GM19467 (cell line): ENCODE measurements at regions not wholly inside any gene's neighbourhood (a gene's known extent, or its start where the extent isn't known, plus 50 kb on each side); places are given as distances from the start of the nearest gene placed in this dataset.

Experiments
- ATAC-seq: cut with Tn5 transposase; IDR thresholded peaks from one replicate; pipeline ENCODE4 v1.9.1; 2021; ENCODE audit warnings: mild to moderate bottlenecking, moderate library complexity; ENCODE audit not compliant: unreplicated experiment

GRCh38 chr14:58697930-58698642 is 60.3 kb downstream of the DACT1 start:
- no peak for ATAC-seq

GRCh38 chr14:58699681-58700205 is 62.0 kb downstream of the DACT1 start:
- ATAC-seq = no peak

GRCh38 chr14:58701156-58701555 is 63.4 kb downstream of the DACT1 start:
- no peak for ATAC-seq

GRCh38 chr14:58701604-58702003 is 63.8 kb downstream of the DACT1 start:
- no peak for ATAC-seq

- ATAC-seq = no peak
Measured at GRCh38 chr14:58702441-58703160, 64.8 kb downstream of the DACT1 start.

- no peak for ATAC-seq
Measured at GRCh38 chr14:58703161-58703506, 65.4 kb downstream of the DACT1 start.

GRCh38 chr14:58705066-58705465 is 67.3 kb downstream of the DACT1 start:
- no peak for ATAC-seq

GRCh38 chr14:58707949-58708348 is 70.2 kb downstream of the DACT1 start:
- no peak for ATAC-seq

- no peak for ATAC-seq
Measured at GRCh38 chr14:58709949-58710348, 72.2 kb downstream of the DACT1 start.

GRCh38 chr14:58711382-58711781 is 73.6 kb downstream of the DACT1 start:
- ATAC-seq = no peak

- no peak for ATAC-seq
Measured at GRCh38 chr14:58712357-58712756, 74.6 kb downstream of the DACT1 start.

GRCh38 chr14:58713677-58714076 is 75.9 kb downstream of the DACT1 start:
- no peak for ATAC-seq

GRCh38 chr14:58716706-58717105 is 78.9 kb downstream of the DACT1 start:
- no peak for ATAC-seq

GRCh38 chr14:58717211-58717610 is 79.4 kb downstream of the DACT1 start:
- no peak for ATAC-seq

- no peak for ATAC-seq
Measured at GRCh38 chr14:58717813-58718212, 80.1 kb downstream of the DACT1 start.

GRCh38 chr14:58718226-58719205 is 80.8 kb downstream of the DACT1 start:
- ATAC-seq = no peak

- no peak for ATAC-seq
Measured at GRCh38 chr14:58721723-58722122, 84.0 kb downstream of the DACT1 start.

GRCh38 chr14:58722441-58722840 is 84.7 kb downstream of the DACT1 start:
- no peak for ATAC-seq

- no peak for ATAC-seq
Measured at GRCh38 chr14:58724206-58724605, 86.4 kb downstream of the DACT1 start.

- no peak for ATAC-seq
Measured at GRCh38 chr14:58724702-58725101, 86.9 kb downstream of the DACT1 start.

GRCh38 chr14:58725226-58725625 is 87.5 kb downstream of the DACT1 start:
- ATAC-seq = no peak
